COLO668 (cell line): ENCODE measurements at regions not wholly inside any gene's neighbourhood (a gene's known extent, or its start where the extent isn't known, plus 50 kb on each side); places are given as distances from the start of the nearest gene placed in this dataset.
A peak's percentile ranks its signal among the peaks of the same experiment; 100 is the strongest.

ENCODE experiments used
- DNase-seq: peaks from one replicate; lab custom pipeline; 2025; ENCODE audit not compliant: unreplicated experiment; lab: John Stamatoyannopoulos, UW

DNA sequence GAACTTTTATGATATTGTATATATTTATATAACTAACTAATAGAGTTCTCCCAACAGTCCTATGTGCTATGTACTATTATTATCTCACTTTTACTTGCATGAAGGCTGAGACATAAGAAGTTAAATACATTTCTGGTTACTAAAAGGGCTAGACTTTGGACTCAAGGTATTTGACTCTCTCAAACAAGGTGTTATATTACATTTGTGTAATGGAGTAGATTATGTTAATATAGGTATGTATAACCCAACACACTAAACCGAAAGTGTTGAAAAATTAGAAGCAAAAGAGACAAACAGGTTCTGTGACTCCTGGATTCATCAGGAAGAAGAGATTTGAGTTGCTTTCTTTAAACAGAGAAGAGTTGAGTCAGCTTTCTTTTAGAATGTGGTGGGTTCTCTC, 733.6 kb upstream of the ZEB2 start:
- DNase-seq: no peak

DNA sequence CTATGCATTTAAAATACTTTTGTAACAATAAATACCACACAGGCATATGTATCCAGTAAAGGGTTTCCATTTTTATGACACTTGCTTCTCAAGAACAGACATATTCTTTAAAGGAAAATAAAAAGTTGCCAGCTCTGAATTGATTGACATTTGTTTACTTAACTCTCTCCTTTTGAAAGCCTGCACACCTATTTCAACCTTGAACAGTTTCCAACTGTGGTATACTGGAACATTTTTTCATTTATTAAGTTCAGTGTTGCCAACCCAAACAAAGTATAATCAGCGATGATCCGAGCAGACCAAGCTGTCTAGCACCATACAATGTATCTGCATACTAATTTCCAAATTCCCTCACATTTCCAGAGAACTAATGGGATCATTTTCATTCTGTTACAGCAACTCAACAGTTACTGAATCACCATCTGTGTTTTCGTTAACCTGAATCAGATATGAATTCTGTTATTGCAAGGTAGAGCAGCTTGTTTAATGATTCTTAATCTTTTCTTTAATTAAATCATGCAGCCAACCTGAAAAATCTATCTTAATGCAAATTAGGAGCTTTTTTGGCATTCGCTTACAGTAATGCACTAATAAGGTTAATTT, 725.5 kb upstream of the ZEB2 start:
- no peak for DNase-seq

DNA sequence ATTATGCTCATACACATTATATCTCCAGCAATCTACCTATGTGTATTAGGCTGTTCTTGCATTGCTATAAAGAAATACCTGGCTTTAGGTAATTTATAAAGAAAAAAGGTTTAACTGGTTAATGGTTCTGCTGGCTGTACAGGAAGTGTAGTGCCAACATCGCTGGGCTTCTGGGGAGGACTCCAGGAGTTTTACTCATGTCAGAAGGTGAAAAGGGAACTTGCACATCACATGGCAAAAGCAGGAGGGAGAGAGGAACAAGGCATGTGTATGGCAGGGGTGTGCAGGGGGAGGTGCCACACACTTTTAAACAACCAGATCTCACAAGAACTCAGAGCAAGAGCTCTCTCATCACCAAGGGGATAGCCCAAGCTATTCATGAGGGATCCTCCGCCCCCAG, 715.4 kb upstream of the ZEB2 start:
- DNase-seq: no peak

DNA sequence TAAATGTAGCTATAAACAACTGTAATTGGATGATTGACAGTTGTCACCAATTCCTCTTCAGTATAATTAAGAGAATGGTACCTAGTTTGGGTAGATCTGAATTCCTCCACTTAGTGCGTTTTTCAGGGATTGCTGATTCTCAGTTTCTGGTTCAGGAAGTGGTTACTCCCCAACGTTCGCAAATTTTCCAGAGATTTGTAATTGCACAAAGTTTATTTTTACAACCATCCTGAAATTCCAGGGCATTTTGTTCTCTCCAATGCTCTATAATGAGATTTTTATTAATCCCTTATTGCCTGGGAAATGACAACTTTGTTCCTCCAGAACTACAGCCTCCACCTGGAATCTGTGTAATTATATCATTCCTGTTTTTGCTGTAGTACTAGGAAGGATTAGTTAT, 710.6 kb upstream of the ZEB2 start:
- DNase-seq: no peak

DNA sequence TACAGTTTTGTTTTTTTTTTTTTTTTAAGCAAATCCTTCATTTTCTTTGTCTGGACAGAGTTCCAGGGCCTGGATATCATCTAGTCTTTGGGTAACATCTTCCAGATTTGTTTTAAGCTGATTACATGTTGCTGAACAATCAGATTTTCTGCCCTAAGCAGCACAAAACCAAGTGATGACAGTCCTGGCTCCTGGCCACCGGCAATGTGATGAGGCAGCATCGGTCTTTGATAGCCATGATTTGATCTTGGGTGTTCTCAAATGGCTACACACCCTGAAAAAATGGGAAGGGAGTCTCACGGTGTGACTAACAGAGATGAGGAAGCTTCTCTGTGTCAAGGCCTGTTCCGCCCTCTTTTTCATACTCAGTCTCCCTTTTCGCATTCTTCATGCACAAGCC, 708.6 kb upstream of the ZEB2 start:
- no peak for DNase-seq

DNA sequence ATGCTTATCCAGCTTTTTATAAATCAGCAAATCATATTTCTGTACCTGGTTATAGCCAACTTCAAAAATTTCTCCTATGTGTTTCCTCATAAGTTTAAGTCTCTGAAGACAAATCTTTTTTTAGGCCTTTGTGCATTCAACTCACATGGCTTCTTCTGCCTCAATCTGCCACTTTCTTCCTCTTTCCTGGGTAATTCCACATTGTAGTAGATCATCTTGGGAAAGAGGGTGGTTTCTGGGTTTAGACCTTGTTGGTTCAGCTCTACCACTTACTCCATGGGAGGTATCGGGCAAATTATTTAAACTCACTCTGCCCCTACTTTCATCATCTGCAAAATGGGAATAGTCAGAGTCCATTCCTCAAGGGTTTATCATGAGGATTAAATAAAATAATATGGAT, 707.0 kb upstream of the ZEB2 start:
- DNase-seq: no peak

DNA sequence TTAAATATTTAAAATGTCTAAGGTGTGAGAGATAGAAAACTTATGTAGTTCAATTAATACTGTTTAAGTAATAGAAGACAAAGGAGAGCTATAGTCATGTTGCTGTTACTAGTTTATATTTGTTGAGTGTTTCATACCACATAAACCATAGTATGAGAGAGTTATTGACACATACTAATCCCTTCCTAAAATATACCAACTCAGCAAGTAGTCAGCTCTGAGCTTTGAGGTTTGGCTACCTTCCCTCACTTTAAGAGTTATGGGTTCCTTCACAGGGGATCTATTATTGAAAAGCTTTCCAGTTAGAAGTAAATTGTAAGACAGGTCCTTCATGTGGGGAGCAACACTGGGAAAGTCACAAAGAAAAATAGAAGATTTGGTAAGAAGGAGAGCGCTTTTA, 701.6 kb upstream of the ZEB2 start:
- no peak for DNase-seq

DNA sequence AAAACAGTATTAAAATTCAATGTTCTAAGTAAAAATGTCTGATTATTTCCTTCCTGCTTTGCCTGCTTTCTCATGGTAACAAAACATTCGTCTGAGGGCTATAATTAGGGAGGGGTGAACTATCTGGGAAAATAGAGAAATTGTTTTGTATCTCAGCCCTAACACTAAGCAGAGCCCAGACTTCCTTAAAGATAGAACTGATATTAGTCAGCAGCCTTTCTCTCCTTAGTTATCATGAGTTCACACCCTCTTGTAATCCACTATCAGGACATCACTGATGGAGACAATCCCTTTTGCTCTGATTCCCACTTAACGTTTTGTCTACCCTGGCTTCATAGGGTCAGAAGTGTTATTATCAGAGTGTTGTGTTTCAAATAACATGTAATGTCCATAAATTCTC, 701.1 kb upstream of the ZEB2 start:
- DNase-seq: no peak

DNA sequence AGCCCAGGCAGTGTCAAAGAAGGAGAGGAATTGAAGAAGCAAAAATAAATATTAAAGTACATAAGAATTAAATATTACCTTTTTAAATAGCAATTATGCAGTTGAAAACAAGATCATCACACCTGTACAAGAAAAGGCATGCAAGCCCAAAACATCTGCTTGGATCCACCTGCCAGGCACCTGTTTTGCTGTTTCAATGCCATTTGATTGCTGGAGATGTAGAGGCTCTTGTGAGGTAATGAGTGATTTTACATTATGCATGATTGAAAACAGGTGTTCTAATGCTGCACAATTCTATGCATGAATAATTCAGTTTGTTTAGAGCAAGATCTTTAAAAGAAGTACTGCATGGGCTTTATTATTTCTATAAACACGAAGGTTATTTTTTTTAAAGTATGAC, 700.6 kb upstream of the ZEB2 start:
- peak; percentile 63 for DNase-seq

DNA sequence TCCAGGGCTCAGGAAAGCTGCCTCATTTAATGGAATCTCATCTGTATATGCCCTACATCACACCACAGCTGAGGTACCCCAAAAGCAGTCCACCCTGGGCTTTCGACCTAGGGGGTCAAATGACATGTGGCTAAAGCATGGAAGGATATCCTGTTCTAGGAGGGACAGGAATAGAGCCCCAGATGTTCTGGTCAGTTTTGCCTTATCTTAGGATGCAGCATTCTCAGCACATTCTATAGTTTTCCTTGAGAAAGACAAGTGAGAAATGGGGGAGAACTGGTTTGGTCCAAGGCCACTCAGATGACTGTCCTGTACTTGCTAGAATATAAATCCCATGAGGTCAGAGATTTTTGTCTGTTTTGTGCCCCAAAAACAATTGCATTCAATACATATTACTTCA, 688.0 kb upstream of the ZEB2 start:
- no peak for DNase-seq

DNA sequence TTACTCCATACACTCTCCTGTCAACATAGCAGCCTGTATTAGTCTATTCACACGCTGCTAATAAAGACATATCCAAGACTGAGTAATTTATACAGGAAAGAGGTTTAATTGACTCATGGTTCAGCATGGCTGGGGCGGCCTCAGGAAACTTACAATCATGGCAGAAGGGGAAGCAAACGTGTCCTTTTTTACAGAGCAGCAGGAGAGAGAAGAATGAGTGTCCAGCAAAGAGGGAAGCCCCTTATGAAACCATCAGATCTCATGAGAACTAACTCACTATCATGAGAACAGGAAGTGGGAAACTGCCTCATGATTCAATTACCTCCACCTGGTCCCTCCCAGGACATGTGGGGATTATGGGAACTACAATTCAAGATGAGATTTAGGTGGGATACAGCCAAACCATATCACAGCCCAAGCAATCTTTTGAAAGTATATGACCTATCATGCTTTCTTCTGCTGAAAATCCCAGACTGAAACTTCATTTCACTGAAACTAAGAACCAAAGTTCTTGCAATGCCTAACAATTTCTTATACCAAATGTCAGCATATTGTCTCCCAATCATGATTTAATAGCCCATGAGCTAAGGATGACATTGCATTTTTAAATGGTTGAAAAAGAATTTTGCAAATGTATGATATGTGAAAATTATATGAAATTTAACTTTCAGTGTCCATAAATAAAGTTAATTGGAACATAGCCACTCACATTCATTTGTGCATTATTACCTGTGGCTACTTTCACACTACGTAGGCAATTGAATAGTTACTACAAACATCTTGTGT, 686.8 kb upstream of the ZEB2 start:
- DNase-seq: no peak

DNA sequence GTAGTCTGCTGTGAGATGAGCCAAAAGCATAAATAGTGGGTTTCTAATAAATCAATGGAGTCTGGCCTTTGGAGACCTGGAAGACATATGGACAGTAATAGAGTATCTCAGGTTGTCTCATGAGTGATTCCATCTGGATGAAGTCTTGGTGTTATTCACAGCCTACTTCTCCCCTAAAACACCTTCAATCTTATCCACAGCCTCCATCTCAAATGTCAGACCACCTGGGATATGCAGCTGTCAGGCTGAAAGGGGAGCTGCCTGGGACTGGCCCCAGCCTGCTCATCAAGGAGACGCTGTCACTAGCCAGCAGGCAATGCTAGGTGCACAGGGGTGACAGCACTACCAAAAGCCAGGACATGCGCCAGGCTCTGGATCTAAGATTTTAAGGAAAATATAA, 684.0 kb upstream of the ZEB2 start:
- no peak for DNase-seq

DNA sequence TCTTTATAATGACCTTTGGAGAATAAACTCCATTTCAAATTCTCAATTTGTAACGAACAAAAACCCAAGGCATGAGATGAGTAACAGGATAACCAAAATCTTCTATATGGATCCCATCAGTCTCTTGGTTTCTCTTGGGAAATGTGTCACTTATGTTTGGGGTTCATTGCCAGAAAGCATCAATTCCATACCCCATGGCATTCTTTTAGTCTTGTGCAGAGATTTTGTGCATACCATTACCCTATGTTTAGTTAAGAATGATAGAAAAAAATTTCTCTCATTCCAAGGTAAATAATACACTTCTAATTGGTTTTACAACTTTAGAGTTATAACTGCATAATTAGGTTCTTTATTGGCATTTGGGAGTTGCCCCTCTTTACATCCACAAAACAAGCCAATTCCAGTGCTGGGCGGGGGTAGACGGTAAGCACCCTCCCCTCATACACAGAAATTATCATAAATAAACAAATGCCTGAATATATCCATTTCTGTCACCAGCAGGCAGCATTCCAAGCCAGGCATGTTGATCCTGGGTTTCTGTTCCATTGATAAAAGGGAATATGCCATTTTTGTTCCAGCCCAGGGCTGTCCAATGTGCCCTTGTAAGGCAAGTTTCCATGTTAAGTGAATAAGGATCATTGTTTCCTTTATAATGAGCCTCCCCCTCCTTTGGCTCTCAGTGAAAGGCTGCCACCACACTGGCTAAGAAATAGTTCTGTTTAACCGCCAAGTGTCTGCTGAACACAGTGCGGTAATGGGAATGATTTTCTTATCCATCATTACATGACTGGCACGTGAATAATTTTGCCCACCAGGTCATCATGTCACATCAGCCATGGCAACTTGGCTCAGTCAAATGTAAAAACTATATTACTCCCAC, 680.1 kb upstream of the ZEB2 start:
- no peak for DNase-seq

DNA sequence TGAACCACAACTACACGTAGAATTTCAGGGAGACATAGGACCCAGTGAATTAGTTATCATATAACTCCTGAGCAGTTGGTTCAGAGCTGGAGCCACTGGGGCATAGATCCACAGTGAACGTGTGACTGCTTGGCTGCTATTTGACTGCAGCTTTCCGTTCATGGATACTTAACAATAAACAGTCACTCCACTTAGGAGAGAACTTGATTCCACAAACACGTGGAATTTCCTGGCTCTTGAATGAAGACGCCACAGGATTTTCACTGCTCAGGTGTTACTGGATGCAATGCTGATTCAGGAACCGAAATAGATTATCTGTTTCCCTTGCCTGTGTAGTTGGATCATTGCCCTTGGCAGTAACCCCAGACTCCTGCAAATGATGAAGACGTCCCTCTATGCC, 679.1 kb upstream of the ZEB2 start:
- no peak for DNase-seq

DNA sequence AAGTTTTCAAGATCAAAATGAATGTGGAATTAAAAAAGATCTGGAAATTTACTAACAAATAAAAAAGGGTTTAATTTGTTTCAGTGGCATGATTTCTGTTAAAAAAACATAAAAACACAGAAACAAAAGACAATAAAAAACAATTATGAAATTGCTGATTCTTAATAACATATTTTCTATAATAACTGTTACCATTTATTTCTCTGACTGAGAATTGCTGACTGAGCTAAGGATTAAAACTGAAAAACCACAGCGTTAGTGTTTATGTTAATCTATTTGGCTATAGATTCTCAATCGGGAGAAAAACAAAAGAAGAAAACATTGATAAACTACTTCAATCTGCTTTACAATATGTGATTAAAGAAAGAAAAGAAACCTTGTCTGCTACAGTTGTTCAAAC, 678.6 kb upstream of the ZEB2 start:
- DNase-seq: no peak

DNA sequence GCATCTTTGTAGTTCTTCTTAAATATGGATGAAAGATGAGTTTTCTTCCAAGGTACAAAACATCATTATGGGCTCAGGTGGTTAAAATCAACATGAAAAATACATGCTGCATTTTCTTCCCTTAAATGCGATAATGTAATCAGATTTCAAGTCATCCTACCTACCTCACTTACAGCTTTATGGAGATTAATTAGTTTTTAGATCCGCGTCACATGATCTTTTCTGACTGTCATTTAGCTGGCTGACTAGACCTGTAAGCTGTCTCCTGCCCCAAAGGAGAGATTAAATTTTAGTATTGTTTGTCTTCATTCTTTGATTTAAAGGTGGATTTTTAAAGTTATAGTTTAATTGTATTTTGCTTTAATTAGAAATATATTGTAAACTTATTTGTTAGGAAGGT, 678.0 kb upstream of the ZEB2 start:
- DNase-seq: no peak

DNA sequence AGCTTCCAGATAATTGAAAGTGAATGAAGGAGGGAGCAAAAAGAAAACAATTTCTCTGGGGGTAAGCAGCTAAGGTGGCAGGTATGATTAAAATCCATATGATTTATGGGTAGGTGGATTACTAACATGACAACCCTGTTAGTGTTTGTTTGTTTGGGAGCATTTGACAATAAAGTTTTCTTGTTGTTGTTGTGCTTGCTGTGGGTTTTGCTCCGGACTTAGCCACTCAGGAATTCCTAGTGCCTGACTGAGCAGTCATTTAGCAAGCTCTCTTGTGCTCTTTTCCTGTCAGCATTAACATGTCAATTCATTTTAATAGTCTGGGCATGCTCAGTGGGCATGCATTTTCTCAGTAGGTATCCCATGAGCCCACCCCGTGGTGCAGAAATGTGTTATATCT, 674.8 kb upstream of the ZEB2 start:
- DNase-seq: no peak

DNA sequence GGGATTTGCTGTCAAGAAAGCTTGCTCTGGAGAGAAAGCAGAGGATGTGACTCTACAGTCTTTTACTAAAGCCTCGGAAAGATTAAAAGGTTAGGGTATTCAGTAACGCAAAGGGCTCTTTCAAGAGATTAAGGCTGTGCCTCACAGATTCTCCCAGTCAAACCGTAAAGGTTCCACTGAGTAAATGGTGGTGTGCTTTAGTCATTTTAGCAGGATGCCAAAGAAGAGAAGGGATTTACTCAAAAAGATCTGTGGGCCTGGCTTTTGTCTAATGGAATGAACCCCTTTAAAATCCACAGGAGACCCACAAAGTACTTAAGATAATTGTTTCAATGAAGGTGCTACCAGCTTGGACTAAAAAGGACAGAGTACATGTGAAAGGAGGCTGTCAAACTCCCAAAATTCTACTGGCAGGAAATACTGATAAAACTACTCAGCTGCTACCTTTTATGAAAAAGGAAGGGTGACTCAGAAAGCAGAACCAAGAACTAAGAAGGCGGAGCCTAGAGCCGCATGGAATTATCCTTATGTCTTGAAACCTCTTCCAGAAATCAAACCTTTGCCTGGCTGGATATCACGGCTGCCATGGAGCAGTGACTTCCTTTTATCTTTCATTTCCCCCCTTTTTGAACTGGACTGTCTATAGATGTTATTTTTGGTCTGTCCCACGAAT, 670.2 kb upstream of the ZEB2 start:
- DNase-seq: no peak

DNA sequence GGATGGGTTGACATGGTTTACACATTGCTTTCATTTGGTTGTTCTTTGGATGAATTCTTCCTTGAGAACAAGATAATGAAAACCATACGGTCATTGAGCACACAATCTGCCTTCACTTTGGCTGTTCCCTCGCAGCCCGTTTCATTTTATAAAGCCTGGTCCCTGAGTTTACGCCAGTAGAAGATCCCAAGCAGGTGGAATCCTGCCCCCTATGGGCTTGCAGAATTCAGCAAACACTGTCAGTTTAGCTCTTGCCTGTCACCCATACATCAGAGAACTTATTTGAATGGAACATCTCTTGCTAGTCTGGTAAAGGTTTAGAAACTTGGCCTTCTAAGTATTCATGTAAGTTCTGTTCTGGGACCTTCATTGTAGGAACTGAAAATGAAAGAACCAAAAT, 666.4 kb upstream of the ZEB2 start:
- DNase-seq: no peak

DNA sequence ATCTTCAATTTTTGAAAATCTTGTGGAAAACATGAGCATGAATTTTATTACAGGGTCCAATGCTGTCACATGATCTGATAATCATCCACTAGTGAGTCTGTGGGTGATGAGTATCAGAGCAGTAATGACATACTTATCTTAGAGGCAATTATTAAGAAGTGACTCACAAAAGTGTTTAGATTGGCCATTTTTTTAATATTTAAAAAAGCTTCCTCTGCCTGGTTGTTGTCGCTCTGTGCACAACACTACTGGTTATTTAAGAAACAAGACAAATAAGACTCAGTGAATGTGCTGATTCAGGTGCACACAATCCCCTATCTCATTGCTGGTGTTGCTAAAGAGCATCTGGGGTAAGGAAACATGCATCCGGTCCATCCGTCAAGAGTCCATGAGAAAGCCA, 665.8 kb upstream of the ZEB2 start:
- no peak for DNase-seq
